ENCODE measurements at regions not wholly inside any gene's neighbourhood (a gene's known extent, or its start where the extent isn't known, plus 50 kb on each side); places are given as distances from the start of the nearest gene placed in this dataset.

DNA sequence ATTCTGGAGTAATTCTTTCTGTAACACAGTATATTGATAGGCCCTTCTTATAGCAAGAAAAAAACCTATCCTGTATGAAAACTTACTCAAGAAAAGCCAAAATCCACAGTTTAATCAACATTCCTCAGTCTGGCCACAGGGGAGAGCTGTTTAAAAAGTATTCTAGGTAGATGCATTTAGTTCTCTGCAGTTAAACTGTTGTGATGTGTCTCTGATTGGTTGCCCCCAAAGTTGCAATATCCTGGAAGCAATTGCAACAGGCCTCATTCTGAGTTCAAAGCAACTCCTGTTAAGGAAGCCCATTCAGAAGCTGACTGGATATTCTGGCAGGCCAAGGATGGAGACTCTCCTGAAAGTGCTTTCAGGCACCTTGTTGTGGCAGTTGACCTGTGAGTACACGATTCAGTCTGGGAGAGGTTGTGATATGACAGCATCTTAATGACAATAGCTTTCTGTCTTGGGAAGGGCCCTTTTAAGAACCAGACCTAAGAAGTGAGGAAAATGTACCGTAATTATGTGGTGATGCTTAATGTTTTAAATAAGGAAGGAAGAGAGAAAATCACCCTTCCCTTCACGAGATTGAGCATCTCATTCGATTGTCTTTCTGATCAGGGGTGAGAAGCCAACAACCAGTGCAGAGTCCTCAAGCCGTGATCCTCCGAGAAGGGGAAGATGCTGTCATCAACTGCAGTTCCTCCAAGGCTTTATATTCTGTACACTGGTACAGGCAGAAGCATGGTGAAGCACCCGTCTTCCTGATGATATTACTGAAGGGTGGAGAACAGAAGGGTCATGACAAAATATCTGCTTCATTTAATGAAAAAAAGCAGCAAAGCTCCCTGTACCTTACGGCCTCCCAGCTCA lies 420.7 kb downstream of the DAD1 start:
- DNase-seq, result no peak

DNA sequence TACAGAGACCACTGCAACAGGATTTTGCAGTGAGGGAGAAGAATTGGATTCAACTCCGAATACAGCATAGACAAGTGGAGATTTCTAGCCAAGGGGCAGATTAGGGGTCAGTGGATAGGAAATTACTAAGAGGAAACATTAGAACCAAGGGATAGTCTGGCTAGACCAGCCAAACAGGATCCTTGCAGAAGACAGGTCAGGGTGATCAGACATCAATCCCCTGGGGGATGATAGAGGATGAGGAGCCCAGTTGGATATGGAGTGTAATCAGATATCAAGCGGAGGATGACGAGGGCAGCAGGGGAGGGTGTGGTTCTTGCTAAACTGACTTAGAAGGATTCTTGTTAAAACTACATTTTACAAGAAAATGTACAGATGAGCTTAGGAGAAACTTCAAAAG lies 424.4 kb downstream of the DAD1 start:
- no peak for DNase-seq

DNA sequence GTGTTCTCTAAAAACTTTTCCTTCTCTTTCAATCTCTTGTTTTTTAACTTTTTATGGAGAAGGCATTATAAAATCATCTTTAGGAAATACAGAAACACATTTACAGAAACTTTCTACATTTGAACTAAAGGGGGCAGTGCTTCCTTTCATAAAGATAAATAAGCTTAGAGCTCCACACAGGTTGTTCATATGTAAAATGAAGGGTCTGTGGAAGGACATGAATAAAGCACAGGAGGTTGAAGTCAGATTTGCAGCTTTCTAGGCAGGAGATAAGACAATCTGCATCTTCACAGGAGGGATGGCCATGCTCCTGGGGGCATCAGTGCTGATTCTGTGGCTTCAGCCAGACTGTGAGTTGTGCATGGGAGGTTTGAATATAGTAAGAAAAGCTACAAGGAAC lies 426.0 kb downstream of the DAD1 start:
- DNase-seq, result no peak

DNA sequence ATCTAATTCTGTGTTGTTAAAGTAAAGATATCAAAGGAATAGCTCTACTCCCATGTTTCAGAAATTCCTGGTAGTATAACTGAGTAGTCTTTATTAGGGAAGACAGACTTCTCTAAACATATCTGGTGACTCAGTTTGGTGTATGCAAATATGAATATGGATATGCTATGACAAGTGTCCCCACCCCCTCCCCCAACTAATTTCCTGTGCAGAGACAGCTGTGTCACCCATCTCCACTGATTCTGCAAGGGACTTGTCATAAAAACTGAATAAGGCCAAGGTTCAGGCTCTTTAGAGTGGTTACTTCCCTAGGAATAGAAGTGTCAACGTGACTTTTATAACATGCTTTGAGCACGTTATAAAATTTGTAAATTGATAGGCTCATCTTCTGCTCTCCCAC lies 429.1 kb downstream of the DAD1 start:
- no peak for DNase-seq

DNA sequence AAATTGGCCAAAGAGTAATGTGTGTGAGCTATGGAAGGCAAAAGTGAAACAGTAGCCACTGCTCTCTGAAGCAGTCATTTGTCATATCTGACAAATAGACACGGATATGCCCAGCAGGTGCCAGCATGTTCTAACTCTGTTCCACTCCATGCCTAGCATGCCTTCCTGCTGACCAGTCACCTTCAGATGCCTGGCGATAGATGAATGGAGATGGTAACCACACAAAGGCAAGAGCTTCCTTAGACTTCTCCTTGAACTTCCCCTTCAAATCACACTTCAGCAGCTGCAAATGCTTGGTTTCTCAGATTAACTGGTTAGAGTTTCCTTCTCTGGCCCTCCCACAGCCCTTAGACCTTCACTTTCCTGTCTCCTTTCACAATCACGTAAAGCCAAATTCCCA lies 429.9 kb downstream of the DAD1 start:
- DNase-seq, result no peak

DNA sequence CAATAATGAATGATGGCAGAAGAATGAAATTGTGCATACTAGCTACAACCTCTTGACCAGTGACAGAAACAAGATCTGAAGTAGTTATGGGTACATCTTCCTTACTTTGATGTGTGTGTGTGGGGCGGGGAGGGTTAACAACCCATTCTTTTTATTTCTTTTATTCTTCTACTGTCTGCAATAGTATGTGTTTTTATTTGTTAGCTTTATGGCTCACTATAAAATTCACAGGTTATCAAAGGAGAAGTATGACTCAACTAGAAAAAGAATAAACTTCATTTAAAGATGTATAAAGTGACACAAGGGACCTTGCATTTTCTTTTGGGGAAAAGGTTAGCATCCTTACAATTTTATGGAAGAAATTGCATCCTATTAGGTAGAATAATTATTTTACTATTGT lies 430.5 kb downstream of the DAD1 start:
- no peak for DNase-seq

DNA sequence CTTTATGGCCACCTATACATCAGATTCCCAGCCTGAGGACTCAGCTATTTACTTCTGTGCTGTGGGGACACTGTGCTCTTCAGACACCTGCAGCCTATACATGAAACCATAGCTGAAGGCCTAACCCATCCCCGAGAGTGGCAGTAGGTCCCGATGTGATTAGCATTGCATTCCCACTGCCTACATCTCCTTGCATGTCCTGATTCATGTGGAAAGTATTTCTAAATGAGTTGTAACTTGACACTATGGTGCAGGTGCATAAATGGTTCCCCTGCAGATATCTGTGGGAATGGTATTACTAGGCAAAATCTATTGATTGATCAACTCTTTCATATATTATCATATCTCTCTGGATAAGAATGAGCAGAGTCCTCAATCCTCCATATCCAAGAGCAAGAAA lies 433.5 kb downstream of the DAD1 start:
- DNase-seq, result no peak

DNA sequence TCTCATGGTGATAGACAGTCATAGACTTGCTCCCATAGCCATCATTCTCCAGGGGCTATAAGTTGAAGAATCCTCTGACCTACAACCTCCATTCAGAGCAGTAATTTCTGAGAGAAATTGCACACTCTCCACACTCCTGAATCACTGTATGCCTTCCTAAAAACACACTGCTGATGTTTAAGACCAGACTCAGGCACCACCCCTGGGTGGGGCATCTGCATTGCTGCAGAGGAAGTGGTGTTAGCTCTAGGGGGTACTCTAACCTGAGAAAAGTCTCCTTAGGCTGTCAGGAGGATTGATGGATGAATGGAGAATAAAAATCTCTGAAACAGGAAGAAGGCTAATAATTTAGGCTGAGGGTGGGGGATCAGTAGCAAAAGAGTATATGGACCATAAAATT lies 436.1 kb downstream of the DAD1 start:
- no peak for DNase-seq

DNA sequence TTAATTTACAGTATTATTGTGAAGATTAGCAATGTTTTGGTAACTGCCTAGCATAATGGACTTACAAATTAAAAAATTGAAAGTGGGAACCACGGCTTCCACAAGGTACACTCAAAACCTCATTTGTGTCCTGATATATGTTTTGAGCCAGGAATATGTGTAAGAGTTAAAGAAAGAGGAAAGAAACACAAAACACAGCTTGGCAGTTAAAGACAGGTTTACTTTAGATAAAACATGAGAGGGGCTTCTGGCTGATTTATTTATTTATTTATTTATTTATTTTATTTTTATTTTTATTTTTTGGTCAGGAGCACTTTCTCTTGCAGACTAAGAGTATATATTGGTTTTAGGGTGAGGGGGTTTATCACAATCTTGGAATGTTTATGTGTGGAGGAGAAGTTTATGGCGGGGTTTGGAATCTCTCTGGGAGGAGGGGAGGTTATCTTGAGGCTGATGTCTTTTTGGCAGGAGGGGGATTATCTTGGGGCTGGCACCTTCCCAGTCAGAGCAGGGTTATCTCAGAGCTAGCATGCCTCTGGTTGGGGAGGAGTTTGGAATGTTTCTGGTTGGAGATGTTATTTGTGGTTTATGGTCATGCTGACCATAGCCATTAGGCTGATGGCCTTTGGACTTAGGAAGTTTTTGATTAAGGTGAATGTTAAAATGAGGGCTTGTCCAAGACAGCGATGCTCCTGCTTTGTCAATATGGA lies 436.7 kb downstream of the DAD1 start:
- DNase-seq, result no peak

DNA sequence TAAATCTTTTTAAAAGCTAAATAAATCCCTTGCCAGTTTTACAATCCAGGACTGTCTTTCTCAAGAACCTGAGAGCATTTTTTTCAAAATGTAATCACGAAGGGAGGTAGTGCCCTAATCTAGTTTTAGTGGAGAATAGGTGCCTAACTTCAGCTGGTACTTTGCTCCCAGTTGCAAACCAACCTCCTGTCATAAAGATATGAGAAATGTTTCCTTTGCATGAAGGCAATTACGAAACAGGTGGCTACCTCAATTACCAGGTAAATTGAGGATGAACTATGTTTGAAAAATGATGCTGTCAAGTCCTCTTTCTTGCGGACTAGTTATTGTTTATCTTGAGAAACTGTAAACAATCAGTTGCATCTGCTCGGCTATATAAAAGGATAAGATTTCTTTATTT lies 437.9 kb downstream of the DAD1 start:
- no peak for DNase-seq

DNA sequence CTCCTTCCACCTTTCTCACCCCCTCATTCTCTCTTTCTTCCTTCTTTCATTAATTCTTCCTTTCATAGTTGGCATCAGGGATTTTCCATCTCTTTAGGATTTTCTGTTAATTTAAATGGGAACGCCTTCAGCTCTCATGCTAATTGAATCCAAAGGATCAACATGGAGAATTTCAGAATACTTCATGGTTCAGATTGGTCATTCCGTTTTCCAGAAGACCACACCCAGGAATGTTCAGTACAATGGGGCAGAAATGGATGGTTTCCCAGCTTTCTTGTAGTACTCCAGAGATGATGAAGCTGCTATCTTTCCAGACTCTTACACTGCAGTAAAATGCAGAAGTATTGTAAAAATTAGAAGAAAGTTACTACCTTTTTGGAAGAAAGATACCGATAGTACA lies 440.0 kb downstream of the DAD1 start:
- no peak for DNase-seq

DNA sequence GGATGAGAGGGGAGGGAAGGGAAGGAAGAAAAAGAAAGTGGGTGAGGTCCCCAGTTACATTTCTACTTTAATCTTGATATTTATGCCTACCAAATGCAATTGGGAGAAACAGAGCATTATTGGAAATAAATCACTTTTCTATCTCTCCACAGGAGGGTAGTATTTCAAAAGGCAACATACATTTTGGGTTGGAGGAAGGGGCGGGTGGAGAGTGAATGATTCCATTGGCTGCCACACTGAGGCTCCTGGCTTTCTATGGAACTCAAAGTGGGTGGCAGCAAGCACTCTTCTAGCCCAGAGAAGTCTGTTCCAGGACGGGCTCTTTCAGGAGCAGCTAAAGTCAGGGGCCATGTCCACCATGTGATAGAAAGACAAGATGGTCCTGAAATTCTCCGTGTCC lies 441.3 kb downstream of the DAD1 start:
- DNase-seq, result no peak

DNA sequence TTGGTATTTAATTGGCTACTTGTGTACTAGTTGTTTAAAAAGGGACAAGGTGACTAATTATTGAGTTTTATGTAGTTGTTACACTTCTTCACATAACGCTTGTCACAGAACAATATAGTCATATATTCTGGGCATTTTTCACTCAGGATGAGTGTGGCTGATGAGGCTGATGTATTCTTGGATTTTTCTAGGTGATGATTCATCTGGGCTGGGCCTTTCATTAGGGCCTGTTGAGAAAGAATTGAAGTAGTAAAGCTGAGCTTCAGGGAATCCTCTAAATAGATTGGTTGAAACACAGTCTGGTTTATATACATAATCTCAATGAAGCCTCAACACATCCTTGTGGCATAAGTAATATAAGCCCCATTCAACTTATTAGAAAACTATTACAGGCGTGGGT lies 445.7 kb downstream of the DAD1 start:
- DNase-seq, result no peak

DNA sequence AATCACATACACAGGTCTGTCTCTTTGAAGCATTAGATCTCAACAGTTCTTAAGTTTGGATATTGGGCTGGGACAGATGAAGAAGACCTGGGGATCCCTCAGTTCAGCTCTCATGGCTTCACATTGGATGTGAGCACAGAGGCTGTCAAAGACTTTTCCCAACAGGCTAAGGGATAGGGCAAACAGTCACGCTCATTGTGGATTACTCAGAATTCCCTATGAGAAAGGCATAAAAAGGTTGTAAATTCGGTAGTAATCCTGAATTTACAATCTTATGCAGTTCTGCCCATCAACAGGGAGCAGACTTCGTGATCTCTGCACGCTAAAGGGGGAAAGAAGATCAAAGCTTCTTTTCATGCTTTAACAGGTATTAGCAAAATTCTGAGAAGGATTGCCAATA lies 448.4 kb downstream of the DAD1 start:
- no peak for DNase-seq

DNA sequence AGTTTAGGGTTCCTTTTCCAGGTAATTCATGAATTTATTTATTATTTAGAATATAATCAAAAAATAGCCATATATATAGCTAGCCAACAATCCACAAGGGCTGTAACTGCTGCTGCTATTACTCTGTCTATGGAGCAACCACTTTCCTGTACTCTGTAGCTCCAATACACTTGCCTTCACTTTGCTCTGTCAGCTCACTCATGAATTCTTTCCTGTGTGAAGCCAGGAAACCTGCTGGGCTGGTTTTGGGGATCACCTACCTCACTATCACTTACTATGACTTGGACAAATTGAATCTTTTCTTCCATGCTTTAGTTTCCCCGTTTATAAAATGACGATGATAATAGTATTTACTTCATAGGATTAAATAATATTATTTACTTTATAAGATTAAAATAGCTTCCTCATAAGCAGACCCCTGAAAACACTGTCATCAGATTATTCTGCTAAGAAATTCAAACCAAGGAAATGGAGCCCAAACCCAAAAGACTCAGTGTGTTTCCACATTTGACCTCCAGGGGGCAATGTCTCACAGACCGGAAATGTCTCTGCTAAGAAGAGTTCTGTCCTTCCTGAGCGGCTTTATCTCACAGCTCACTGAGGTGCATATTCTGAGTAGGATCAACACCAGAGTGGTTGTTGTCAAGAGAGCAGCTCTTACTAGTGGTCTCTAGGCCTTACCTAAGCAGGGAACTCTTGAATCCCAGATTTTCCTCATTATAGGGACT lies 457.1 kb downstream of the DAD1 start:
- no peak for DNase-seq

DNA sequence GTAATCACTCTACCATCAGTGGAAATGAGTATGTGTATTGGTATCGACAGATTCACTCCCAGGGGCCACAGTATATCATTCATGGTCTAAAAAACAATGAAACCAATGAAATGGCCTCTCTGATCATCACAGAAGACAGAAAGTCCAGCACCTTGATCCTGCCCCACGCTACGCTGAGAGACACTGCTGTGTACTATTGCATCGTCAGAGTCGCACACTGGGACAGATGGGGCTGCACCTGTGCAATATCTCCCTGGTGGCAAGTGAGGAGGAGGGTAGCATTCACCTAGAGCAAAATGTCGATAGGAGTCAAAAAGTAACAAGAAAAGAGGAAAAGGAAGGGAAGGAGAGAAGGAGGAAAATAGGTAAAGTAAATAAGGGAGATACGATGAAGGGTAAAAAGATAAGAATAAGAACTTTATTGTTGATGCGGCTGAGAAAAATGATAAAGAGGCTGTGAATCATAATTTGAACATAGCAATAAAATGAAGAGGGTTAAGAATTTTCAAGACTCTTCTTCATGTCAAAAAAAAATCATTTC lies 450.5 kb upstream of the OR4E1 start:
- no peak for DNase-seq

DNA sequence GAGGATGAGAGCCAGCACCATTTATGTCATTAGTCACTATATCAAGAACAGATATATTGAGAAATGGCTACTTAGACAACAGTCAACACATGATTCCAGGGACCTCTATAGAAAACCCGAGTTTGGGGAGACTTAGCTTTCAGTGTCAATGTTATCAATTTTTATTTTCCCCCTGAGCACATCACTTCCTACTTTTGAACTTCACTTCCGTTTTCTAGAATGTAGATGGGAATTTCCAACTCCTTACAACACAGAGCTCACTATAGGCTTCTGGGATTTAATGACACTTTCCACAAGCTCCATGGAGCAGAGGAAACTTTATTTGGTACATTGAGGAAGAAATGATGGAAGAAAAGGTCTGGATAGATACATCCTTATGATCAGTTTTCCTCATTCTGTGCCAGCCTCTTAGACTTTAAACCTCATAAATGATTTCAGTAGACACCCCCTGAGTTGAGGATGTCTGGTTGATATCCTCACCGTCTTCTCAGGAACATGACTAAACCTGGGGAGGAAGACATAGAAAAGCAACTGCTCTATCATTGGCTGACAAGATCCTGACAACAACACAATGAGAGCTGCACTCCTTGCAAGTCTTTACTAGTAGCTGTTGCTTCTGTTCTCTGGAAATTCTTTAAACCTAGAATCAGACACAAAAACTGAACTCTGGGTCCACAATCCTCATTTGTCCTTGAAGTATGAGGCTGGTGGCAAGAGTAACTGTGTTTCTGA lies 449.4 kb upstream of the OR4E1 start:
- no peak for DNase-seq

DNA sequence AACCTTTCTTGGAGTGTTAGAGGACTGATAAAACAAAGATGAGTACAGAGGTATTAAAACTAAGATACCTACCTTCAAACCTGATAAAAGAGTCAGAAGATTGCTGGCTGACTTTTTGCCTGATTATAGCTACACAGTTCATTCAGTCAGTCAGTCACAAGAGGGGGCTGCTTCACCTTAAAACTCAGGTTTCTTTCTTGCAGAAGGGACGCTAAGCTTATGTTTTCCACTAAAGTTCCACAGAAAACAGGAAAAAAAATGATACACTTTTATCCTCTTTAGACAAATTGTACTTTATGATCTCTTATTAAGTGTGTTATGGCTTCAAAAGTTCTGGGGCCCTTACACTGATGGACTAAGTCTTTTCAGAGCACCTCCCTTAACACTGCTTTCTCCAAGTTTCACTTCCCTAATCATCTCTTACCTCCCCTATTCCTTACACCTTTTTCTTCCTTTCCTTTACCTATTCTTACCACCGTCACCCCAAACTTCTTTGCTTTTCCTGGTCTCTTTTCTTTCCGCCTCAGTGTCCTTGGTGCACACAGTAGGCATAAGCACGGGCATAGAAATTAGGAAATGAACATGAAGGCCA lies 448.7 kb upstream of the OR4E1 start:
- DNase-seq, result no peak

DNA sequence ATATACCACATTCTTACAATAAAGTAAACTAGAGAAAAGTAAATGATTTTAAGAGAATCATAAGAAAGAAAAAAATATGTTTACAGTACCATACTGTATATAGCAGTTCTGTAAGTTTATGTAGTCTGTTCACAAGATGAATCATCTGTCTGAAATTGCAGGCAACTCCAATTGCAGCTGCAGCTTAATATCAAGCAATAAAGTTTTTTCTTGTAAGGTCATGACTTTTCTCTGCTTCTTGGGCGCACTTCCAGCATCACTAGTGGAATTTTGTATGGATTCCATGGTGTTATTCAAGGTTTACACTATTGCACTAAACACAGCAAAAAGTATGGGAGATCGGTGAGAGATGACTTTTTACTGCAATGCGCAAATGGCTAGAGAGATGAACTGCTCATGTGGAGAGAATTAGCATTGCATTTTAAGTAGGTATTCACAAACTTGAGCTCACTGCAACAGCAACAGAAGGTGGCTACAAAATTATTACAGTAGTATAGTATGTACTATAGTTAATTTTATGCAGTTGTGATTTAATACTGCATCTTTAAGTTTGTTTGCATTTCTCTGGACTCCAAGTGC lies 445.4 kb upstream of the OR4E1 start:
- no peak for DNase-seq

DNA sequence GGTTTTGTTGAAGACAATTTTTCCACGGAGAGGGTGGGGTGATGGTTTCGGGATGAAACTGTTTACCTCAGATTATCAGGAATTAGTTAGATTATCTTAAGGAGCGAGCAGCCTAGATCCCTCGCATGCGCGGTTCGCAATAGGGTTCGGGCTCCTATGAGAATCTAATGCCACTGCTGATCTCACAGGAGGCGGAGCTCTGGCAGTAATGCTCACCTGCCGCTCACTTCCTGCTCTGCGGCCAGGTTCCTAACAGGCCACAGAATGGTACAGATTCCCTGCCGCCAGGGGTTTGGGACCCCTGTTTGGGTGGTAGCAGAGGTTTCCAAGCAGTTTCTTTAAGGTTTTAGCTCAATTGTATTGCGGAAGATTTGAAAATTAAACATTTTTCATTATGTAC lies 439.8 kb upstream of the OR4E1 start:
- DNase-seq, result no peak

DNA sequence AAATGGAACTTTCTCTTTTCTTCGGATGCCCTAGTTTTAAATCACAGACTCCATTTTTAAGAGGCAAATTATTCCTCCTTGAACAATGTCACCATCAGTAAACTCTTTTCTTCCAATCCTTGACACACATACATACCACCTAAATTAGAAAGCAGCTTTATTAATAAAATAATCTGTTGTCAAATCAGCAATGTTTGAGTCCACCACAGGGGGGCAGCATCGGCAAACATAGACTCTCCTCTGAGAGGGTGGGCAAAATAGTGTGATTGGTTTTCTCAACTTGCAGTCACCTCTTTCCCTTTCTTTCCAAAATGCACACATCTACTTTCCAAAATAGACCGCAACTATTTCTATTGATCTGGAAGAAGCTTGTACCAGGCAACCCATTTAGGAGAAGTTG lies 438.4 kb upstream of the OR4E1 start:
- DNase-seq, result no peak
